Esophagus muscularis mucosa (tissue), 4 donors: ENCODE measurements at regions not wholly inside any gene's neighbourhood (a gene's known extent, or its start where the extent isn't known, plus 50 kb on each side); places are given as distances from the start of the nearest gene placed in this dataset.

Experiments used
- EP300 ChIP-seq: sonication (generic); formaldehyde crosslinking; IDR thresholded peaks from one replicate; pipeline ENCODE4 v1.6.1; 2017; ENCODE audit warnings: antibody characterized with exemption
- POLR2A ChIP-seq: fragments of 450-650 bp; IDR thresholded peaks from one replicate; pipeline ENCODE4 v1.6.1; 2017; ENCODE audit warnings: antibody characterized with exemption, moderate library complexity, mild to moderate bottlenecking, low read depth
- POLR2AphosphoS5 ChIP-seq, 2 donors: sonication (generic); formaldehyde crosslinking; IDR thresholded peaks; one replicate each; pipeline ENCODE4 v1.6.1; 2017; ENCODE audit warnings: antibody characterized with exemption in 2 of 2
- TF ChIP-seq, protein P1 (sequence below), 3 experiments: fragments of 200-600 bp in 2 of 3; fragments of 450-650 bp in 1 of 3; sonication (generic) in 2 of 3; IDR thresholded peaks; one replicate each; pipeline ENCODE4 v1.5.1; 2017 to 2019; ENCODE audit warnings: antibody characterized with exemption in 3 of 3, mild to moderate bottlenecking in 2 of 3, moderate library complexity in 1 of 3

DNA sequence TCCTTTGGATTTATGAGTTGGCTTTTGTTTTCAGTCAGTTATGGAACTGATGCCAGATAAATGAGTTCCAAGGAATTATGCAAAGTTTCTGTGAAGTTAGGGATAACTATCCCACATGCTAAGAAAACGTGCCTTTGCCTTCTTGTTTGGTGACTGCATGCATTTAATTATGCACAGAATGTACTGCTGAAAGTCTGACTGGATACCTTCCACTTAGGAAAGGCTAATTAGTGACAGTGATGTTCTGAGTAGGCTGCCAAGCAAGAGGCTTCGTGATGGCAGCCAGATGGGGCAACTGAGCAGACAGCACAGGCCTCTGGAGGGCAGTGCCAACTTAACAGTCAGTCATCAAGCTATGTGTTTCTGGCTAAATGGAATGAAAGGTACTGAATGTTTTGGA lies 289.9 kb downstream of the CD109 start:
- TF ChIP-seq POLR2A = no peak
- TF ChIP-seq, protein P1, sequence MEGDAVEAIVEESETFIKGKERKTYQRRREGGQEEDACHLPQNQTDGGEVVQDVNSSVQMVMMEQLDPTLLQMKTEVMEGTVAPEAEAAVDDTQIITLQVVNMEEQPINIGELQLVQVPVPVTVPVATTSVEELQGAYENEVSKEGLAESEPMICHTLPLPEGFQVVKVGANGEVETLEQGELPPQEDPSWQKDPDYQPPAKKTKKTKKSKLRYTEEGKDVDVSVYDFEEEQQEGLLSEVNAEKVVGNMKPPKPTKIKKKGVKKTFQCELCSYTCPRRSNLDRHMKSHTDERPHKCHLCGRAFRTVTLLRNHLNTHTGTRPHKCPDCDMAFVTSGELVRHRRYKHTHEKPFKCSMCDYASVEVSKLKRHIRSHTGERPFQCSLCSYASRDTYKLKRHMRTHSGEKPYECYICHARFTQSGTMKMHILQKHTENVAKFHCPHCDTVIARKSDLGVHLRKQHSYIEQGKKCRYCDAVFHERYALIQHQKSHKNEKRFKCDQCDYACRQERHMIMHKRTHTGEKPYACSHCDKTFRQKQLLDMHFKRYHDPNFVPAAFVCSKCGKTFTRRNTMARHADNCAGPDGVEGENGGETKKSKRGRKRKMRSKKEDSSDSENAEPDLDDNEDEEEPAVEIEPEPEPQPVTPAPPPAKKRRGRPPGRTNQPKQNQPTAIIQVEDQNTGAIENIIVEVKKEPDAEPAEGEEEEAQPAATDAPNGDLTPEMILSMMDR (IDR thresholded peaks at IDR 0.05) = peak in 2 of 3 experiments; percentile 28 to 32
- TF ChIP-seq POLR2AphosphoS5 (IDR thresholded peaks at IDR 0.05) = no peak
- TF ChIP-seq EP300 = no peak
